Breast epithelium (tissue), 3 donors: ENCODE measurements at regions not wholly inside any gene's neighbourhood (a gene's known extent, or its start where the extent isn't known, plus 50 kb on each side); places are given as distances from the start of the nearest gene placed in this dataset.
"Not testable (repeated sequence)": the region's sequence is repeated elsewhere in the genome, so short reads cannot be mapped to it uniquely, and the experiment has no call there.

Experiments used
- POLR2A ChIP-seq: fragments of 450-650 bp; IDR thresholded peaks from one replicate; pipeline ENCODE4 v1.6.1; 2016; ENCODE audit warnings: antibody characterized with exemption, mild to moderate bottlenecking, moderate library complexity
- TF ChIP-seq, protein P1 (sequence below), 3 donors: fragments of 450-650 bp; IDR thresholded peaks; one replicate each; pipeline ENCODE4 v1.5.1; 2016 to 2017; ENCODE audit warnings: antibody characterized with exemption in 3 of 3, mild to moderate bottlenecking in 3 of 3, moderate library complexity in 3 of 3

DNA sequence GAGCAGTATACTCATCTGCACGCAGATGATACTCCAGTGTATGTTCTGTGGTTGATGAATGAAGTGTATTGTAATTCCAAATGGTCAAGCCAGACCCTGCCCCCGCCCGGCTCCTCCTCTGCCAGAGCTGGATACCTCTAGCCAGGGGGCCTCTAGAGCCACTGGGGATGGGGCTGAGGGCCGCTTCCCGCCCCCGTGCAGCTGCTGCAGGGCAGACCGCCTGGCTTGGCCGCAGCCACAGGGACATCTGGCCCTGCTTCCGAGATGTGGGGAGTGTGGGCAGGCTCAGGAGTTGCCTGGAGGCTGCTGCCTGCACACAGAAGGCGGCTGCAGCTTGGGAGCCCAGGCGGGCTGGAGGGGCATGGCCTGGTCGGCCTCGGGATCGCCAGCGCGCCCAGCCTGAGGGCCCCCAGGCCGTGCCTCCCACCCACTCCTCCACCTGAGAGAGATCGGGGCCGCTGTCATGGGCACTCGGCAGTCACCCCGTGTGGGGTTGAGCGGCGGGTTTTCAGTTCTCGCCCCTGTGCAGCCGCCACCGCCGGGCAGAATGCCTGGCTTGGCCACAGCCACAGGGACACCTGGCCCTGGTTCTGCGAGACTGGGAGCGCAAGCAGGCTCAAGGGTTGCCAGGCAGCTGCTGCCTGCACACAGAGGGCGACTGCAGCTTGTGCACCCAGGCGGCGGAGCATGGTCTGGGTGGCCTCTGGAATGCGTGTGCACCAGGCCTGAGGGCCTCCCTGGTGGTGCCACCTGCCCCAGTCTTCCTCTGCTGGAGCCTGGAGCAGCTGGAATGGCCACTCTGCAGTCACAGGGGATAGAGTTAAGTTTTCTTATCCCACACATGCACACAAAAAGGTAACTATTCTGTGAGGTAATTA, 1643.7 kb downstream of the SPATA31A7 start:
- TF ChIP-seq, protein P1, sequence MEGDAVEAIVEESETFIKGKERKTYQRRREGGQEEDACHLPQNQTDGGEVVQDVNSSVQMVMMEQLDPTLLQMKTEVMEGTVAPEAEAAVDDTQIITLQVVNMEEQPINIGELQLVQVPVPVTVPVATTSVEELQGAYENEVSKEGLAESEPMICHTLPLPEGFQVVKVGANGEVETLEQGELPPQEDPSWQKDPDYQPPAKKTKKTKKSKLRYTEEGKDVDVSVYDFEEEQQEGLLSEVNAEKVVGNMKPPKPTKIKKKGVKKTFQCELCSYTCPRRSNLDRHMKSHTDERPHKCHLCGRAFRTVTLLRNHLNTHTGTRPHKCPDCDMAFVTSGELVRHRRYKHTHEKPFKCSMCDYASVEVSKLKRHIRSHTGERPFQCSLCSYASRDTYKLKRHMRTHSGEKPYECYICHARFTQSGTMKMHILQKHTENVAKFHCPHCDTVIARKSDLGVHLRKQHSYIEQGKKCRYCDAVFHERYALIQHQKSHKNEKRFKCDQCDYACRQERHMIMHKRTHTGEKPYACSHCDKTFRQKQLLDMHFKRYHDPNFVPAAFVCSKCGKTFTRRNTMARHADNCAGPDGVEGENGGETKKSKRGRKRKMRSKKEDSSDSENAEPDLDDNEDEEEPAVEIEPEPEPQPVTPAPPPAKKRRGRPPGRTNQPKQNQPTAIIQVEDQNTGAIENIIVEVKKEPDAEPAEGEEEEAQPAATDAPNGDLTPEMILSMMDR (IDR thresholded peaks at IDR 0.05), result not testable (repeated sequence)
- not testable (repeated sequence) for TF ChIP-seq POLR2A
